Hepatocyte (in vitro differentiated cells): ENCODE measurements at regions not wholly inside any gene's neighbourhood (a gene's known extent, or its start where the extent isn't known, plus 50 kb on each side); places are given as distances from the start of the nearest gene placed in this dataset.
"Not testable (repeated sequence)": the region's sequence is repeated elsewhere in the genome, so short reads cannot be mapped to it uniquely, and the experiment has no call there.

Experiments
- DNase-seq: peaks from one replicate; pipeline ENCODE4 v3.0.0-alpha.2; 2016; ENCODE audit warnings: low spot score
- H2AFZ ChIP-seq: fragments of 200-600 bp; sonication (generic); 2 replicates; pipeline ENCODE4 v1.6.0; 2016; ENCODE audit warnings: antibody characterized with exemption, mild to moderate bottlenecking
- H3K27ac ChIP-seq: fragments of 200-600 bp; sonication (generic); 2 replicates; pipeline ENCODE4 v1.5.1; 2016; ENCODE audit warnings: mild to moderate bottlenecking
- H3K27me3 ChIP-seq: fragments of 200-600 bp; sonication (generic); 2 replicates; pipeline ENCODE4 v1.6.1; 2016
- H3K36me3 ChIP-seq: fragments of 200-600 bp; sonication (generic); replicated peaks from 2 replicates; pipeline ENCODE4 v1.5.1; 2016; ENCODE audit warnings: low read depth; ENCODE audit not compliant: insufficient read depth
- H3K4me1 ChIP-seq: fragments of 200-600 bp; sonication (generic); 2 replicates; pipeline ENCODE4 v1.5.1; 2016; ENCODE audit warnings: mild to moderate bottlenecking, moderate library complexity; ENCODE audit not compliant: insufficient read depth
- H3K4me2 ChIP-seq: fragments of 200-600 bp; sonication (generic); 2 replicates; pipeline ENCODE4 v1.6.0; 2016
- H3K4me3 ChIP-seq: fragments of 200-600 bp; sonication (generic); 2 replicates; pipeline ENCODE4 v1.5.1; 2016; ENCODE audit warnings: mild to moderate bottlenecking
- H3K79me2 ChIP-seq: fragments of 200-600 bp; sonication (generic); 2 replicates; pipeline ENCODE4 v1.6.0; 2017; ENCODE audit warnings: mild to moderate bottlenecking
- H3K9me2 ChIP-seq: fragments of 200-600 bp; sonication (generic); replicated peaks from 2 replicates; pipeline ENCODE4 v1.6.0; 2017; ENCODE audit warnings: mild to moderate bottlenecking; ENCODE audit not compliant: insufficient read depth
- H3K9me3 ChIP-seq: fragments of 200-600 bp; sonication (generic); 2 replicates; pipeline ENCODE4 v1.5.1; 2016; ENCODE audit warnings: low read depth, mild to moderate bottlenecking
- H4K20me1 ChIP-seq: fragments of 200-600 bp; sonication (generic); 2 replicates; pipeline ENCODE4 v1.6.0; 2016; ENCODE audit warnings: mild to moderate bottlenecking; ENCODE audit not compliant: insufficient read depth, poor library complexity, severe bottlenecking
- CTCF ChIP-seq: fragments of 200-600 bp; sonication (generic); IDR thresholded peaks from 2 replicates; pipeline ENCODE4 v1.5.1; 2016; ENCODE audit warnings: antibody characterized with exemption, mild to moderate bottlenecking; ENCODE audit not compliant: poor library complexity
- EZH2 ChIP-seq: fragments of 200-600 bp; sonication (generic); IDR thresholded peaks from 2 replicates; pipeline ENCODE4 v1.6.1; 2016; ENCODE audit warnings: antibody characterized with exemption, mild to moderate bottlenecking, borderline replicate concordance
- EZH2phosphoT487 ChIP-seq: fragments of 200-600 bp; sonication (generic); IDR thresholded peaks from one replicate; pipeline ENCODE4 v1.6.1; 2018; ENCODE audit warnings: antibody characterized with exemption, mild to moderate bottlenecking, low read depth, moderate library complexity; ENCODE audit not compliant: unreplicated experiment, severe bottlenecking
- WGBS: methylation state at CpG from one replicate; pipeline ENCODE4 v1.1.6; 2016; ENCODE audit warnings: low lambda C conversion rate; ENCODE audit errors: missing lambda C conversion rate; 5-methylcytosine and 5-hydroxymethylcytosine counted together

GRCh38 chr22:27108425-27109114 is 451.2 kb downstream of the MIAT start:
- H2AFZ ChIP-seq = no peak overlapping the region
- peaks cover 32% of the 10 kb centered on the region for H3K4me1 ChIP-seq
- H3K36me3 ChIP-seq = no peaks in the 10 kb centered on the region
- H3K27ac ChIP-seq = peak overlapping the region; percentile 30
- peak; percentile 36 for DNase-seq
- no peaks in the 10 kb centered on the region for H3K27me3 ChIP-seq
- TF ChIP-seq EZH2phosphoT487 (no peak), EZH2 (no peak), CTCF (no peak)
- 57% methylated on average over 17 of the region's 20 CpGs for WGBS
- H3K79me2 ChIP-seq = no peaks in the 10 kb centered on the region
- no peaks in the 10 kb centered on the region for H4K20me1 ChIP-seq
- H3K4me2 ChIP-seq = peak overlapping the region; percentile 31
- H3K9me3 ChIP-seq = no peaks in the 10 kb centered on the region
- H3K9me2 ChIP-seq = no peaks in the 10 kb centered on the region
- no peak overlapping the region for H3K4me3 ChIP-seq

- H3K9me2 ChIP-seq, DNase-seq, H3K36me3 ChIP-seq, H2AFZ ChIP-seq, H3K9me3 ChIP-seq, H3K4me2 ChIP-seq, H3K27ac ChIP-seq, H3K4me3 ChIP-seq, H4K20me1 ChIP-seq, H3K27me3 ChIP-seq, H3K79me2 ChIP-seq: not testable (repeated sequence)
- WGBS = 90% methylated on average over 2 of the region's 2 CpGs
- H3K4me1 ChIP-seq = peaks cover 32% of the 10 kb centered on the region
Measured at GRCh38 chr22:27109406-27109805, 452.0 kb downstream of the MIAT start.

- no peak overlapping the region for H3K4me2 ChIP-seq
- no peaks in the 10 kb centered on the region for H4K20me1 ChIP-seq
- TF ChIP-seq EZH2phosphoT487 (no peak), EZH2 (no peak), CTCF (no peak)
- H3K27ac ChIP-seq = peak overlapping the region; percentile 89
- peak; percentile 50 for DNase-seq
- no peaks in the 10 kb centered on the region for H3K27me3 ChIP-seq
- H3K9me3 ChIP-seq = no peaks in the 10 kb centered on the region
- no peaks in the 10 kb centered on the region for H3K79me2 ChIP-seq
- H3K36me3 ChIP-seq = no peaks in the 10 kb centered on the region
- H3K4me1 ChIP-seq = peaks cover 36% of the 10 kb centered on the region
- no peak overlapping the region for H3K4me3 ChIP-seq
- 21% methylated on average over 12 of the region's 12 CpGs for WGBS
- no peak overlapping the region for H2AFZ ChIP-seq
- no peaks in the 10 kb centered on the region for H3K9me2 ChIP-seq
Measured at GRCh38 chr22:27110665-27111451, 453.5 kb downstream of the MIAT start.

GRCh38 chr22:27111796-27112672 is 454.6 kb downstream of the MIAT start:
- Histone ChIP-seq H3K27ac (peak overlapping the region; percentile 89), H3K27me3 (no peaks in the 10 kb centered on the region), H3K4me1 (peaks cover 36% of the 10 kb centered on the region), H3K79me2 (no peaks in the 10 kb centered on the region), H3K9me3 (no peaks in the 10 kb centered on the region), H3K36me3 (no peaks in the 10 kb centered on the region), H3K4me2 (no peak overlapping the region), H3K4me3 (no peak overlapping the region), H2AFZ (no peak overlapping the region), H4K20me1 (no peaks in the 10 kb centered on the region), H3K9me2 (no peaks in the 10 kb centered on the region)
- 64% methylated on average over 7 of the region's 7 CpGs for WGBS
- TF ChIP-seq CTCF = no peak
- TF ChIP-seq EZH2 = no peak
- no peak for TF ChIP-seq EZH2phosphoT487
- DNase-seq = no peak
